ENCODE measurements at regions not wholly inside any gene's neighbourhood (a gene's known extent, or its start where the extent isn't known, plus 50 kb on each side); places are given as distances from the start of the nearest gene placed in this dataset.

- TF ChIP-seq CHD7 (IDR thresholded peaks at IDR 0.05; ENCODE audit: insufficient replicate concordance, low read length) = no peak
- TF ChIP-seq JUND (IDR thresholded peaks at IDR 0.05; ENCODE audit: low read length) = no peak
- TF ChIP-seq KDM5A (IDR thresholded peaks at IDR 0.05; ENCODE audit: low read length) = no peak
- TF ChIP-seq RAD21 (IDR thresholded peaks at IDR 0.05 in 1 of 2, conservative IDR thresholded peaks at IDR 0.05 in 1 of 2; ENCODE audit: low read depth in 2 of 2, low read length in 2 of 2) = no peak
- TF ChIP-seq CTBP2 (IDR thresholded peaks at IDR 0.05; ENCODE audit: borderline replicate concordance, insufficient read depth, insufficient read length, low read length) = no peak
- TF ChIP-seq CBX5 (IDR thresholded peaks at IDR 0.05; ENCODE audit: low read depth, low read length) = no peak
- no peak for TF ChIP-seq USF2 (IDR thresholded peaks at IDR 0.05; ENCODE audit: low read length)
- no peak for TF ChIP-seq ATF2 (IDR thresholded peaks at IDR 0.05; ENCODE audit: low read length)
- TF ChIP-seq CREB1 (IDR thresholded peaks at IDR 0.05) = no peak
These were observed 1217.6 kb upstream of the ALCAM start (continued) for GRCh38 chr3:104149154-104149553.
